Midbrain (tissue), 1 donor: ENCODE measurements at regions not wholly inside any gene's neighbourhood (a gene's known extent, or its start where the extent isn't known, plus 50 kb on each side); places are given as distances from the start of the nearest gene placed in this dataset.
"Not testable (repeated sequence)": the region's sequence is repeated elsewhere in the genome, so short reads cannot be mapped to it uniquely, and the experiment has no call there.

Source experiments
- DNase-seq: peaks from one replicate; lab custom pipeline; 2025; lab: John Stamatoyannopoulos, UW

DNA sequence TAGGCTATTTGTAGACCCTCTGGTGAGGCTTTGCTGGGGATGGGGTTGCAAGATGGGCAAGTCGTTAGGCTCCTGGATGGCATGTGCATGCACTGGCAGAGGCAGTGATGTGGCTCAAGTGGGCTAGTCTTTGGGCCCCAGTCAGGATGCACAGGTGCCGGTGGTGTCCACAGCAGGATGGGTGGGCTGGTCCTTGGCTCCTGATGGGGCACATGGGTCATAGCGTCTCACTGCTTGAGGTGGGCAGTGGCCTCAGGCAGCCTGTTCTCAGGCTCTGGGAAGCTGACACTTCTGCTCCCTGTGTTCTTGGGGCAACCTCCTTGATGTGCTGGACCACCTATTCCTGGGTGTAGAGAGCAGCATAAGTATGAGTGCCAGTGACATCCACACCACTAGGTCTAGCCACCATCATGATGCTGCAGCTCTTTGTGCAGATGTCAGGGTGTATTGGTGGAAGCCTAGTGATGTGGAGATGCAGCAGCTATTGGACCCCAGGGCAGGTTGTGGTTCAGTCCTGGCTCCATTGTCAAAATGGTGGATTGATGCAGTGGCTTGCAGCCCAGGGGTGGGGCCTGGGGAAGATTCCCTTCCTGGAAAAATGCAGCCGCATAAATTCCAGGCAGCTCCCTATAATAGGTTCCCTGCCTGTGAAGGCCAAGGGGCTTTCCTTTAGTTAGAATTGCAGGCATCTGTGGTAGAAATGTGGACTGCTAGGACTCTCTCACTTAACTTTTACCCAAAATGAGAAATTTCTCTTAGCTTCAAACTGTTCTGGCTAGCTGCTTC, 742.5 kb upstream of the MDGA2 start:
- no peak for DNase-seq

DNA sequence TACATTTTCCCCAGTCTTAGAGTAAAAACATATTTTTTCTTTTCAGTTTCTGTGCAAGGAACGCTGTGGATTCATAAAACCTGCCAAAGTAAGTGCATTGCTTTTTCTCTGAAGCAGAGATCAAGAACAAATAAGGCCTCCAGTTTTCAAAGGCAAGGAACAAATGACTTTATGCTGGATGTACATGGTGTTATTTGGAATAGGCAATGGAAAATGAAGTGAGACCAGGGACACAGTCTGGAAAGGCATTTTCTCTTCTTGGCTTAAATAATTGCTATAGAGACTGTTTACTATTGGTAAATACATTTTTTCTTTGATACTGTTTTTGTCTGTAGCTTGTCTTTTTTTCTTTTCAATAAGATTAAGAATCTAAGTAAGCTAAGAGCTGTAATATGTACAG, 725.9 kb upstream of the MDGA2 start:
- DNase-seq, result no peak

- peak; percentile 55 for DNase-seq
Measured at GRCh38 chr14:48398675-48399282, 723.4 kb upstream of the MDGA2 start.

DNA sequence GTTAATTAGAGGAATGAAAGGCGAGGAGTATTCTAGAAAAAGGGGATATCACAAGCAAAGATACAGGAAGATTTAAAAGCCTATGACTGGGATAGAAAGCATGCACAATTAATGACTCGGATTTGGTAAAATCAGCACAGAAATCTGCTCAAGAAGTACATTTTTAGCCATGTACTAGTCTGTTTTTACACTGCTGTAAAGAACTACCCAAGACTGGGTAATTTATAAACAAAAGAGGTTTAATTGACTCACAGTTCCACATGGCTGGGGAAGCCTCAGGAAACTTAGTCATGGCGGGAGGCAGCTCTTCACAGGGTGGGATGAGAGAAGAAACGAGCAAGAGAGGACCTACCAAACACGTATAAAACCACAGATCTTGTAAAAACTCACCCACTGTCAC, 716.3 kb upstream of the MDGA2 start:
- DNase-seq, result no peak

GRCh38 chr14:48390346-48390745, 714.9 kb upstream of the MDGA2 start:
- DNase-seq, result no peak

- DNase-seq, result no peak
Measured at GRCh38 chr14:48384821-48385220, 709.4 kb upstream of the MDGA2 start.

DNA sequence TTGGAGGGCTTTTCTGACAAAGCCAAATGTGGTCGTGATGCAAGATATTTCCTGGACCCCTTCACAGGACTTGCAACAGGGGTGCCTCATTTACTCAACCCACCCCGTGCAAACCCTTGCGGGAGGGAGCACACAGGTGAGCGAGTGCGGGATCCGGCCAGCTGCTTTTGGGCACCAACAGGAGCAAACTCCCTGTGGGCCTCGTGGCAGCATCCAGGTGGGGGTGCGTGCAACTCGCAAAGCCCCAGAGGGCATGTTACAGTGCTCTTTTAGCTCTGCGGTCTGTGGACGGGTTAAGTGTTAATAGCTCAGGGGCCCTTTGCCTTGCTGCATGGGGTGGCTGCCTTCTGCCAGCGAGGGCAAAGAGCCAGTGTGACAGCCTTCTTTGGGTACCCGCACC, 707.6 kb upstream of the MDGA2 start:
- no peak for DNase-seq

DNA sequence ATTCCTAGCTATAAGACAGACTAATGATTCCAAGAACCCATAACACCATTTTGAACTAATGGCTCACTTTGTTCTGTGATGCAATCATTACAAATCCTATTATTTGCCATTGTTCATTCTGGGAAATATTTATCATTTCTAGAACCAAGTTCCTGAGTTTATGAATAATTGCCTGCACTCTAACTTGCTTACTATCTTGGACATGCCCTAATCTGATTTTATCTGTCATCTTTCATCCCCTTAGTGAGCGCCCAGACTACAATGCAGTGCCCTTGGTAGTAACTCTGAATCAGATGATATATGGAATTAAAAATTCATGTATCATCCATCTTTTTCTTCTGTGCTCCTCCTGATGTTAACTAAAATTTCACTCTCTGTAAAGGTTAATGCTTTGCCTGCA, 703.1 kb upstream of the MDGA2 start:
- no peak for DNase-seq

GRCh38 chr14:48373981-48374380, 698.6 kb upstream of the MDGA2 start:
- DNase-seq, result no peak

- no peak for DNase-seq
Measured at GRCh38 chr14:48350971-48351370, 675.6 kb upstream of the MDGA2 start.

DNA sequence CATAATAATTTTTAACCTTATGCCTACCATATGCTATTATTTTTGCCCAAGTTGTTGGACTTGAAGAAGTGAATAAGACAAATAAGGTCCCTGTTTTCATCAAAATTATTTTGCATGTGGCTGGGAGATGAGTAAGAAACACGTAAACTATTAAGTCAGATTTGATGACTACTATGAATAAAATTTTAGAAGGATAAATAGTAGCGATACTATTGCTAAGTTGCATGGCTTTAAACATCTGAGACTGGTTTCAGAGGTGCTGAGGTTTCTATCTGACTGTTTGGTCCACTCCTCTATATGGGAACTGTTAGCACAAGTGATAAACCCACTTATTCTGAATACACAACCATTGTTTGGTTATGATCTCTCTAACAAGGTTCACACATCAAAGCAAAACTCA, 674.3 kb upstream of the MDGA2 start:
- no peak for DNase-seq

DNA sequence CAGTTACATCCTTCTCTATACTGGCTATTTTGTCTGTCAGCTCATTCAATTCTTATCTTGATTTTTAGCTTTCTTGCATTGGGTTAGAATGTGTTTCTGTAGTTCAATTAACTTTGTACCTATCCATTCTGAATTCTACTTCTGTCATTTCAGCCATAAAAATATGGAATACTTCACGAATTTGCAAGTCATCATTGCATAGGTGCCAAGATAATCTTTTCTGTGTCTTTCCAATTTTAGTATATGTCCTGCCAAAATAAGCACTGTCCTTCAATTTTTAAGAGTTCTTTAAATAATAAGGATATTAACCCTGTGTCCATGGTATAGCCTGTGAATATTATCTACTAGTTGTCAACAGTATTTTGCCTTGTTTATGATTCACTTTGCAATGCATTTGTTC, 665.7 kb upstream of the MDGA2 start:
- DNase-seq, result no peak

DNA sequence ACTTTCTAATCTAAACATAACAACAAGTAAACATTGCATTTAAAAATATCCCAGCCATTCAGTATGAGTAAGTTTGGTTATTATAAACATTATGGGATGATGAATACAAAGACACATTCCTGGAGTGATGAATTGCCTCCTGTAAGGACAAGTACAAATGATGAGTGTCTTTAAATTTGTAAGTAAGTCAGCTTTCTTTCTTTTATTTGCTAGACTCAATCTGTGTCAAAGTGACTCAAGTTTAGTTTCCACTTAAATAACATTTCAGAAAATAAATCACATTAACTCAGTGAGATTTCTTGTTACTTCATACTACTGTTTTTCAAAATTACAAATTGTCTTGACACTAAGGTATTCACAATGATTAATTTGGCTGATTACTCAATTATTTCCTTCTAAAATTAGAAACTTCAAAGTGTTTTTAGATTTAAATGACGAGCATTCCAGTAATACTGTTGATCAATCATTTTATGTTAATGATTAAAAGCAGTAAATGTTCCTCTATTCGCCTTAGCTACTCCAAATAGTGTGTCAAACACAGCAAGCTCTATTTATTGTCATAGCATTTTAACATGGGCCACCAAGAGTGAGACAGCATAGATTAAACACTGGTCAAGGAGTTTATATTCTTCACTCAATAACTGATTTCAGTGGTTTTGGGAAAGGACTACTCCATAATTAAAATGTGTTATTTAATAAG, 658.0 kb upstream of the MDGA2 start:
- no peak for DNase-seq

DNA sequence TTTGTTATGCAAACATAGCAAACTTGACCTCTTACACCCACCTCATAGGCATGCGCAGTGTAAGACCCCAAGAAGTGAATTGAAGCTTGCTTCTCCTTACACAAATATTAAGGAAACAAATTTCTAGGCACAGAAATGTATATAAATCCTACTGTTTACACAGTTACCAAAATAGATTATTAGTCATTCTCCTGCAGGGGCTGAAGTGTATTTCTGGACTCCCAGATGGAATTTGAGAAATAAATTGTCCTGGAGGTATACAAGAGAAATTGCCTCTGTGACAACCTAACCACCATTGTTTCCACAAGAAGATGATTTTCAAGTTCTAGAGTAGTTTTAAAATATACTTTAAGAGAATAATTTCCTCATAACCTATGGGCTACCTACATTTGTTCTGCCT, 656.0 kb upstream of the MDGA2 start:
- DNase-seq, result no peak

DNA sequence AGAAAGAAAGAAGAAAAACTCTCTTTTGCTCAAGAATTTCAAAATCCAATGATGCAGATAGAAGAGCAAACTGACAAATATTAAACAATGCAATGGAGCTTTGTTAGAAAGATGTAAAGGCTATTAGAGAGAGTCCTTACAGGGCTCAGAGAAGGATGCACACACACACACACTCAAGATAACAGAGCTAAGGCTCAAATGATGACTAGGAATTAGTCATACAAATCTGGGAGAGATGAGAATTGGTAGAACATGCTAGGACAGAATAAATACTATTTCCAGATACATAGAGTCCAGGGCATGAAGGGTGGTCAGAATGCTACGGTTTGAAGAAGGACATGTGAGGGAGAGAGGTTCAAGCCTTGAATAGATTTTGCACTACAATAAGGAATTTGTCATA, 650.1 kb upstream of the MDGA2 start:
- DNase-seq, result no peak

DNA sequence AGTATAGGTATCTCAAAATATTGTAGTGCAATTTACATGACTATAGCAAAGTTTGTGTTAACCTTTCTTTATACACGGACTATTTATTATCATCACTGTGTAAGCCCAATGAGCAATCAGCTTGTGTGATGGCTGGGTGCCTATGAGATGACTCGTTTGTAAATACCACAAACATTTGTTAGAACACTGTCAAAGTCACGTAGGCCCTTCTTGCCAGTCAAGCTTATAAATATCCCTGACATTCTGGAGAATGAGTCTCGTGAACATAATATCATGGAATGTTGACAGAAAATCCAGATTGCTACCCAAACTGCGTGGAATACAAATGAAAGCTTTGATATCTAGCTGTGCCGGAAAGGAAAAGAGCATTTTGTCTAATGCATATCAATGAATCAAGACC, 648.3 kb upstream of the MDGA2 start:
- DNase-seq, result no peak

DNA sequence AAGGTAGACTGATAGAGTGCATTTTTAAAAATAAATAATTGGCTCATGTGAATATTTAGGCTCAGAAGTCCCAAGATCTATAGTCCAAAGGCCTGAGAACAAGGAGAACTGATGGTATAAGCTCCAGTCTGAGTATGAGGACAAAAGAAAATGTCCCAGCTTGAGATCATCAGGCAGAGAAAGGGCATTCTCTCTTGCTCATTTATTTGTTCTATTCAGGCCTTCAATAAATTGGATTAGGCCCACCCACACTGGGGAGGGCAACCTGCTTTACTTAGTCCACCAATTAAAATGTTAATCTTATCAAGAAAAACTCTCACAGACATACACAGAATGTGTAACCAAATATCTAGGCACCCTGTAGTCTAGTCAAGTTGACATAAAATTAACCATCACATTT, 644.4 kb upstream of the MDGA2 start:
- DNase-seq, result no peak

DNA sequence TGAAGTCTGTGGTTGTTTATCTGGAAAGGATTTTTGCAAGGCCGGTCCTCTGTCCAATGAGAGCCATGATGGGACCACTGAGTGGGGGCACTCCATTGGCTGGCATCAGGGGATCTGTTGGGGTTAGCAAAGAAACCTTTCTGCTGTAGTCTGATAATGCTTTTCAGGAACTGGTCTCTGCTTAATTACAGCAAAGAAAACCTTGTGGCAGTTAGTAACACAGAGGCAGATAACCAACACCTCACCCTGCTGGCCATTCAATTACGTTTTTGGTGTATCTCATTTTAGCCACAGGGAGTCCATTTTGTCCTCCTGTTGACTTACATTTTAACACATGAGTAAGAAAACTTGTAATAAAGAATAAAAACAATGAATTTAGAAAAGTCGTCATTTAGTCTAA, 629.3 kb upstream of the MDGA2 start:
- no peak for DNase-seq

- no peak for DNase-seq
Measured at GRCh38 chr14:48289701-48290100, 614.3 kb upstream of the MDGA2 start.

DNA sequence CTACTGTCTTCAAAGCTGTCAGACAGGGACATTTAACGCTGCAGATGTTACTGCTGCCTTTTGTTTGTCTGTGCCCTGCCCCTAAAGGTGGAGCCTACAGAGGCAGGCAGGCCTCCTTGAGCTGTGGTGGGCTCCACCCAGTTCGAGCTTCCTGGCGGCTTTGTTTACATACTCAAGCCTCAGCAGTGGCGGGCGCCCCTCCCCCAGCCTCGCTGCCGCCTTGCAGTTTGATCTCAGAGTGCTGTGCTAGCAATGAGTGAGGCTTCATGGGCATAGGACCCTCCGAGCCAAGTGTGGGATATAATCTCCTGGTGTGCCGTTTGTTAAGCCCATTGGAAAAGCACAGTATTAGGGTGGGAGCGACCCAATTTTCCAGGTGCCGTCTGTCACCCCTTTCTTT, 609.8 kb upstream of the MDGA2 start:
- DNase-seq, result not testable (repeated sequence)

GRCh38 chr14:48275301-48275700, 599.9 kb upstream of the MDGA2 start:
- peak; percentile 69 for DNase-seq

GRCh38 chr14:48274826-48275225, 599.4 kb upstream of the MDGA2 start:
- DNase-seq, result peak; percentile 33

- DNase-seq, result not testable (repeated sequence)
Measured at GRCh38 chr14:48267926-48268325, 592.5 kb upstream of the MDGA2 start.
